ENCODE measurements at regions not wholly inside any gene's neighbourhood (a gene's known extent, or its start where the extent isn't known, plus 50 kb on each side); places are given as distances from the start of the nearest gene placed in this dataset.

DNA sequence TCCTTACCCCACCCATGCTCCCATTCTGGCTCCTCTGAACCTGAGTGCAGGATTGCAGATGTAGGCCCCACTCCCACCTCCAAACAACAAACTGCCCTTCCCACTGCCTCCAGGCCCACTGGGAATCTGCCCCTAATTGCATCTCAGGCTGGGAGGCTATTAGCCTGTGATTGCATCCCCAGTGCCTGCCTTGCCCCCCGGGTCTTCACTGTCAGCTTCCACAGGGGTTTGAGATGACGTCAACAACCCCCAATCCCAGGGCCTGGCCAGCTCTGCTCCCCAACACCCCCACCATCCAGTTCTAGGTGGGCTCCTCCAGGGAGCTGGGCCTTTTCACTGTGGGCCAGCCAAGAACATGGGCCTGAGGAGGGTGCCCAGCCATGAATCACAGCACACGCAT is 91.5 kb downstream of the PCDH1 start:
- H3K4me2 ChIP-seq (ENCODE audit: low read depth, low read length, poor library complexity, severe bottlenecking) = no peak overlapping the region
- H3K9me3 ChIP-seq (ENCODE audit: insufficient read depth, low read depth, low read length) = no peaks in the 10 kb centered on the region
- no peaks in the 10 kb centered on the region for H3K27me3 ChIP-seq (ENCODE audit: insufficient read depth, low read length, poor library complexity, severe bottlenecking)
- H4K20me1 ChIP-seq (ENCODE audit: insufficient read depth, low read length, poor library complexity, severe bottlenecking) = no peaks in the 10 kb centered on the region
- no peaks in the 10 kb centered on the region for H3F3A ChIP-seq (ENCODE audit: low read depth)
- H3K4me3 ChIP-seq (ENCODE audit: low read length, poor library complexity, severe bottlenecking) = no peak overlapping the region
- no peak for TF ChIP-seq EZH2phosphoT487 (IDR thresholded peaks at IDR 0.05; ENCODE audit: borderline replicate concordance)
- TF ChIP-seq, protein P1, sequence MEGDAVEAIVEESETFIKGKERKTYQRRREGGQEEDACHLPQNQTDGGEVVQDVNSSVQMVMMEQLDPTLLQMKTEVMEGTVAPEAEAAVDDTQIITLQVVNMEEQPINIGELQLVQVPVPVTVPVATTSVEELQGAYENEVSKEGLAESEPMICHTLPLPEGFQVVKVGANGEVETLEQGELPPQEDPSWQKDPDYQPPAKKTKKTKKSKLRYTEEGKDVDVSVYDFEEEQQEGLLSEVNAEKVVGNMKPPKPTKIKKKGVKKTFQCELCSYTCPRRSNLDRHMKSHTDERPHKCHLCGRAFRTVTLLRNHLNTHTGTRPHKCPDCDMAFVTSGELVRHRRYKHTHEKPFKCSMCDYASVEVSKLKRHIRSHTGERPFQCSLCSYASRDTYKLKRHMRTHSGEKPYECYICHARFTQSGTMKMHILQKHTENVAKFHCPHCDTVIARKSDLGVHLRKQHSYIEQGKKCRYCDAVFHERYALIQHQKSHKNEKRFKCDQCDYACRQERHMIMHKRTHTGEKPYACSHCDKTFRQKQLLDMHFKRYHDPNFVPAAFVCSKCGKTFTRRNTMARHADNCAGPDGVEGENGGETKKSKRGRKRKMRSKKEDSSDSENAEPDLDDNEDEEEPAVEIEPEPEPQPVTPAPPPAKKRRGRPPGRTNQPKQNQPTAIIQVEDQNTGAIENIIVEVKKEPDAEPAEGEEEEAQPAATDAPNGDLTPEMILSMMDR (conservative IDR thresholded peaks at IDR 0.05; ENCODE audit: low read length) = no peak
- no peak overlapping the region for H2AFZ ChIP-seq (ENCODE audit: low read length)
- no peak overlapping the region for H3K9ac ChIP-seq (ENCODE audit: low read depth, low read length, poor library complexity, severe bottlenecking)
- H3K9me2 ChIP-seq (replicated peaks; ENCODE audit: low read depth, low read length) = no peaks in the 10 kb centered on the region
- no peaks in the 10 kb centered on the region for H3K36me3 ChIP-seq (ENCODE audit: insufficient read depth, low read length)
- H3K79me2 ChIP-seq (ENCODE audit: insufficient read depth, low read length) = no peaks in the 10 kb centered on the region
- H3K4me1 ChIP-seq (ENCODE audit: insufficient read depth, low read length, poor library complexity, severe bottlenecking) = no peaks in the 10 kb centered on the region

DNA sequence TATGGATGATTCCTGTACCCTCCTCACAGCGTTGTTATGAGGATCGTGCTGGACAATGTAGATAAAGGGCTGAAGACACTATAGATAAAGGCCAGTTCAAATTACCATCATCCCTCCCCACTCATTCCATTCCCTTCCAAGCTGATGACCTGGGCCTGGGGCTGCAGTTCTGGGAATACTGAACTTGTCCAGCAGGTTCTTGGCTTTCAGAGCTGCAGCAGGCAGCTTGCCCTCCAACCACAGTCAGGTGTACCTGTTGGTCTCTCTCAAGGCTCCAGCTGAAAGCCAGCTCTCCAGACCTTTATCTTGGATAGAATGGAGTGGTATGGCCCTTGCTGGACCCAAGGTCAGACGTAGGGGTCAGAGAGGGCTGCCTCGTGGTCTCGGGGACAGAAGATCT is 92.5 kb downstream of the PCDH1 start:
- no peak overlapping the region for H3K9ac ChIP-seq (ENCODE audit: low read depth, low read length, poor library complexity, severe bottlenecking)
- H3K4me2 ChIP-seq (ENCODE audit: low read depth, low read length, poor library complexity, severe bottlenecking) = no peak overlapping the region
- H3K36me3 ChIP-seq (ENCODE audit: insufficient read depth, low read length) = no peaks in the 10 kb centered on the region
- H3F3A ChIP-seq (ENCODE audit: low read depth) = no peaks in the 10 kb centered on the region
- H2AFZ ChIP-seq (ENCODE audit: low read length) = no peak overlapping the region
- no peaks in the 10 kb centered on the region for H4K20me1 ChIP-seq (ENCODE audit: insufficient read depth, low read length, poor library complexity, severe bottlenecking)
- H3K4me3 ChIP-seq (ENCODE audit: low read length, poor library complexity, severe bottlenecking) = no peak overlapping the region
- no peaks in the 10 kb centered on the region for H3K4me1 ChIP-seq (ENCODE audit: insufficient read depth, low read length, poor library complexity, severe bottlenecking)
- TF ChIP-seq, protein P1 (conservative IDR thresholded peaks at IDR 0.05; ENCODE audit: low read length) = no peak
- no peak for TF ChIP-seq EZH2phosphoT487 (IDR thresholded peaks at IDR 0.05; ENCODE audit: borderline replicate concordance)
- no peaks in the 10 kb centered on the region for H3K9me3 ChIP-seq (ENCODE audit: insufficient read depth, low read depth, low read length)
- H3K79me2 ChIP-seq (ENCODE audit: insufficient read depth, low read length) = no peaks in the 10 kb centered on the region
- no peaks in the 10 kb centered on the region for H3K27me3 ChIP-seq (ENCODE audit: insufficient read depth, low read length, poor library complexity, severe bottlenecking)
- H3K9me2 ChIP-seq (replicated peaks; ENCODE audit: low read depth, low read length) = no peaks in the 10 kb centered on the region

DNA sequence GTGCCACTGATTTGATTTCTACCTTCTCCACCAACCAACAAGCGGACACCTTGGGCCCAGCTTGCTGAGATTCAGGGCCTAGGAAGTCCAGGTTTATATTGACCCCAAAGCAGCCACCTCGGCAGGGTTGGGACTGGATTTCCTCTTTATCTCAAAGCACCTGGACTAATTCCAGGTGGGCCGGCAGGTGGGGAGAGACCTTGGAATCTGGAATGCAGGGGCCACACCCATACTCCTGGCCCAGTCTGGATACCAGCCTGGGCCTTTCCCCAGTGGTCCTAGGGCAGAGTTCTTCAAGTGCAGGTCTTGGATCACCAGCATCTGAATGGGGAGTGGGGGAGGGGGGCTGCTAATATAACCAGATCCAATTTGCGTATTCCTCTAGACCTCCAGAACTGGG is 93.1 kb downstream of the PCDH1 start:
- Histone ChIP-seq H3F3A (ENCODE audit: low read depth) (no peaks in the 10 kb centered on the region), H3K9me2 (replicated peaks; ENCODE audit: low read depth, low read length) (no peaks in the 10 kb centered on the region), H3K9ac (ENCODE audit: low read depth, low read length, poor library complexity, severe bottlenecking) (no peak overlapping the region), H2AFZ (ENCODE audit: low read length) (no peak overlapping the region), H3K4me2 (ENCODE audit: low read depth, low read length, poor library complexity, severe bottlenecking) (no peak overlapping the region), H3K79me2 (ENCODE audit: insufficient read depth, low read length) (no peaks in the 10 kb centered on the region), H3K9me3 (ENCODE audit: insufficient read depth, low read depth, low read length) (no peaks in the 10 kb centered on the region), H3K27me3 (ENCODE audit: insufficient read depth, low read length, poor library complexity, severe bottlenecking) (no peaks in the 10 kb centered on the region), H3K4me3 (ENCODE audit: low read length, poor library complexity, severe bottlenecking) (no peak overlapping the region), H3K4me1 (ENCODE audit: insufficient read depth, low read length, poor library complexity, severe bottlenecking) (no peaks in the 10 kb centered on the region), H3K36me3 (ENCODE audit: insufficient read depth, low read length) (no peaks in the 10 kb centered on the region), H4K20me1 (ENCODE audit: insufficient read depth, low read length, poor library complexity, severe bottlenecking) (no peaks in the 10 kb centered on the region)
- TF ChIP-seq, protein P1 (conservative IDR thresholded peaks at IDR 0.05; ENCODE audit: low read length) = no peak
